Liver (tissue), 3 donors: ENCODE measurements at regions not wholly inside any gene's neighbourhood (a gene's known extent, or its start where the extent isn't known, plus 50 kb on each side); places are given as distances from the start of the nearest gene placed in this dataset.

ENCODE experiments used
- CTCF ChIP-seq: fragments of 150-350 bp; IDR thresholded peaks from 2 replicates; pipeline ENCODE4 v1.5.1; 2017; ENCODE audit warnings: improper control_type of control experiment, low read depth, low read length; ENCODE audit not compliant: missing input control
- RAD21 ChIP-seq, 2 donors: IDR thresholded peaks; 2 replicates each; pipeline ENCODE4 v1.6.1; 2016; ENCODE audit warnings: antibody characterized with exemption in 2 of 2, mild to moderate bottlenecking in 2 of 2
- SP1 ChIP-seq: IDR thresholded peaks from 2 replicates; pipeline ENCODE4 v1.6.1; 2018; ENCODE audit warnings: antibody characterized with exemption, mild to moderate bottlenecking
- donor health status: healthy.
- donor health status: healthy.

GRCh38 chr14:52155651-52156213, 86.9 kb upstream of the NID2 start:
- TF ChIP-seq RAD21 (IDR thresholded peaks at IDR 0.05): no peak
- TF ChIP-seq CTCF: no peak
- no peak for TF ChIP-seq SP1
